Endodermal cell (in vitro differentiated cells): ENCODE measurements at regions not wholly inside any gene's neighbourhood (a gene's known extent, or its start where the extent isn't known, plus 50 kb on each side); places are given as distances from the start of the nearest gene placed in this dataset.

Experiments
- DNase-seq: peaks from one replicate; pipeline ENCODE4 v3.0.0-alpha.2; 2017
- H3K27ac ChIP-seq: 2 replicates; pipeline ENCODE4 v1.5.1; 2013; ENCODE audit warnings: mild to moderate bottlenecking, low read depth, low read length, moderate library complexity
- H3K27me3 ChIP-seq: 2 replicates; pipeline ENCODE4 v1.6.1; 2013; ENCODE audit warnings: mild to moderate bottlenecking, low read length, moderate library complexity; ENCODE audit not compliant: insufficient read depth, control insufficient read depth, poor library complexity, severe bottlenecking
- H3K36me3 ChIP-seq: 2 replicates; pipeline ENCODE4 v1.7.0; 2013; ENCODE audit warnings: mild to moderate bottlenecking, low read length, moderate library complexity; ENCODE audit not compliant: control insufficient read depth, insufficient read depth
- H3K4me1 ChIP-seq: one replicate; pipeline ENCODE4 v1.7.0; 2013; ENCODE audit warnings: low read length; ENCODE audit not compliant: control insufficient read depth, insufficient read depth
- H3K4me3 ChIP-seq: 2 replicates; pipeline ENCODE4 v1.5.1; 2013; ENCODE audit warnings: mild to moderate bottlenecking, low read length, moderate library complexity
- H3K9ac ChIP-seq: 2 replicates; pipeline ENCODE4 v1.6.1; 2013; ENCODE audit warnings: mild to moderate bottlenecking, low read length, moderate library complexity; ENCODE audit not compliant: poor library complexity, severe bottlenecking; ENCODE audit errors: extremely low read depth
- H3K9me3 ChIP-seq: 2 replicates; pipeline ENCODE4 v1.6.1; 2013; ENCODE audit warnings: mild to moderate bottlenecking, low read length, moderate library complexity; ENCODE audit not compliant: control insufficient read depth
- H3K27ac Mint-ChIP-seq: 2 replicates; pipeline ENCODE4 v1.8.0; 2020; ENCODE audit warnings: mixed read lengths
- H3K27me3 Mint-ChIP-seq: 2 replicates; pipeline ENCODE4 v1.8.0; 2021; ENCODE audit warnings: mild to moderate bottlenecking, mixed read lengths; ENCODE audit not compliant: insufficient read depth
- H3K36me3 Mint-ChIP-seq: 2 replicates; pipeline ENCODE4 v1.8.0; 2020; ENCODE audit warnings: low read depth, mixed read lengths
- H3K4me1 Mint-ChIP-seq: 2 replicates; pipeline ENCODE4 v1.8.0; 2020; ENCODE audit warnings: mixed read lengths
- H3K4me3 Mint-ChIP-seq: 2 replicates; pipeline ENCODE4 v1.8.0; 2020; ENCODE audit warnings: mild to moderate bottlenecking, moderate library complexity, mixed read lengths
- H3K9me3 Mint-ChIP-seq: 2 replicates; pipeline ENCODE4 v1.8.0; 2020; ENCODE audit warnings: mild to moderate bottlenecking, mixed read lengths
- CTCF ChIP-seq: fragments of 200-600 bp; sonication (generic); conservative IDR thresholded peaks from 2 replicates; pipeline ENCODE4 v1.5.0; 2021; ENCODE audit warnings: antibody characterized with exemption, mild to moderate bottlenecking
- WGBS, 2 experiments: methylation state at CpG; one replicate each; pipeline versions ENCODE4 v1.1.5 to v1.1.7; 2013; ENCODE audit warnings: missing lambda C conversion rate in 2 of 2, mixed read lengths in 1 of 2; ENCODE audit not compliant: insufficient coverage in 1 of 2, insufficient read length in 1 of 2; 5-methylcytosine and 5-hydroxymethylcytosine counted together

GRCh38 chrX:7334253-7334935, 186.4 kb upstream of the PUDP start:
- Histone ChIP-seq H3K36me3 (no peaks in the 10 kb centered on the region), H3K27ac (no peak overlapping the region), H3K9ac (no peak overlapping the region), H3K27me3 (no peaks in the 10 kb centered on the region), H3K9me3 (no peaks in the 10 kb centered on the region), H3K4me3 (no peak overlapping the region), H3K4me1 (no peaks in the 10 kb centered on the region)
- no peaks in the 10 kb centered on the region for H3K27me3 Mint-ChIP-seq
- DNase-seq, result no peak
- H3K9me3 Mint-ChIP-seq, result no peaks in the 10 kb centered on the region
- no peak overlapping the region for H3K4me3 Mint-ChIP-seq
- H3K27ac Mint-ChIP-seq, result no peak overlapping the region
- no peak for TF ChIP-seq CTCF
- peaks cover 11% of the 10 kb centered on the region for H3K36me3 Mint-ChIP-seq
- no peaks in the 10 kb centered on the region for H3K4me1 Mint-ChIP-seq
- WGBS, 2 experiments, result 90 to 92% methylated on average over 2 to 3 of the region's 5 CpGs

- no peak for DNase-seq
- Mint-ChIP-seq H3K36me3 (peaks cover 8% of the 10 kb centered on the region), H3K4me1 (no peaks in the 10 kb centered on the region), H3K27me3 (no peaks in the 10 kb centered on the region), H3K4me3 (no peak overlapping the region), H3K9me3 (no peaks in the 10 kb centered on the region), H3K27ac (no peak overlapping the region)
- Histone ChIP-seq H3K27me3 (no peaks in the 10 kb centered on the region), H3K4me1 (no peaks in the 10 kb centered on the region), H3K9me3 (no peaks in the 10 kb centered on the region), H3K36me3 (no peaks in the 10 kb centered on the region), H3K27ac (no peak overlapping the region), H3K4me3 (no peak overlapping the region), H3K9ac (no peak overlapping the region)
- 89 to 100% methylated on average over 1 to 11 of the region's 11 CpGs for WGBS, 2 experiments
- no peak for TF ChIP-seq CTCF
Observed at GRCh38 chrX:7330971-7331746, 183.2 kb upstream of the PUDP start.

GRCh38 chrX:7330556-7330955, 182.6 kb upstream of the PUDP start:
- H3K4me1 Mint-ChIP-seq, result no peaks in the 10 kb centered on the region
- H3K27ac ChIP-seq, result no peak overlapping the region
- no peak overlapping the region for H3K4me3 Mint-ChIP-seq
- H3K27me3 Mint-ChIP-seq, result no peaks in the 10 kb centered on the region
- no peaks in the 10 kb centered on the region for H3K27me3 ChIP-seq
- no peaks in the 10 kb centered on the region for H3K36me3 ChIP-seq
- TF ChIP-seq CTCF, result no peak
- no peak overlapping the region for H3K4me3 ChIP-seq
- no peaks in the 10 kb centered on the region for H3K9me3 ChIP-seq
- H3K36me3 Mint-ChIP-seq, result peaks cover 8% of the 10 kb centered on the region
- no peak overlapping the region for H3K27ac Mint-ChIP-seq
- no peaks in the 10 kb centered on the region for H3K9me3 Mint-ChIP-seq
- no peak for DNase-seq
- no peaks in the 10 kb centered on the region for H3K4me1 ChIP-seq
- H3K9ac ChIP-seq, result no peak overlapping the region
